Immature natural killer cell (primary cell): ENCODE measurements at regions not wholly inside any gene's neighbourhood (a gene's known extent, or its start where the extent isn't known, plus 50 kb on each side); places are given as distances from the start of the nearest gene placed in this dataset.
"Not testable (repeated sequence)": the region's sequence is repeated elsewhere in the genome, so short reads cannot be mapped to it uniquely, and the experiment has no call there.

Experiments used
- DNase-seq, 3 donors: peaks; one replicate each; pipeline ENCODE4 v3.0.0; 2022; ENCODE audit warnings: mixed read lengths in 1 of 3
- H3K27ac Mint-ChIP-seq, 6 donors: one replicate each; pipeline ENCODE4 v1.8.0; 2020; ENCODE audit warnings: mixed read lengths in 6 of 6, mild to moderate bottlenecking in 5 of 6, inconsistent platforms in 4 of 6, moderate library complexity in 3 of 6
- H3K27me3 Mint-ChIP-seq, 3 donors: one replicate each; pipeline ENCODE4 v1.8.0; 2020 to 2021; ENCODE audit warnings: low read depth in 3 of 3, mild to moderate bottlenecking in 3 of 3, mixed read lengths in 3 of 3, moderate library complexity in 3 of 3, inconsistent platforms in 1 of 3
- H3K36me3 Mint-ChIP-seq, 3 donors: one replicate each; pipeline ENCODE4 v1.8.0; 2020; ENCODE audit warnings: mixed read lengths in 3 of 3, inconsistent platforms in 2 of 3, mild to moderate bottlenecking in 2 of 3
- H3K4me1 Mint-ChIP-seq, 2 donors: one replicate each; pipeline ENCODE4 v1.8.0; 2020; ENCODE audit warnings: inconsistent platforms in 2 of 2, mild to moderate bottlenecking in 2 of 2, mixed read lengths in 2 of 2, moderate library complexity in 1 of 2
- H3K4me3 Mint-ChIP-seq, 5 donors: one replicate each; pipeline ENCODE4 v1.8.0; 2020; ENCODE audit warnings: mild to moderate bottlenecking in 5 of 5, mixed read lengths in 5 of 5, inconsistent platforms in 3 of 5, moderate library complexity in 3 of 5
- H3K9me3 Mint-ChIP-seq, 6 donors: one replicate each; pipeline ENCODE4 v1.8.0; 2020; ENCODE audit warnings: mild to moderate bottlenecking in 6 of 6, mixed read lengths in 6 of 6, inconsistent platforms in 4 of 6, moderate library complexity in 3 of 6

GRCh38 chr11:121358760-121359159, 66.2 kb downstream of the SC5D start:
- H3K4me3 Mint-ChIP-seq, result no peak overlapping the region
- no peak overlapping the region for H3K27ac Mint-ChIP-seq
- no peak for DNase-seq
- H3K36me3 Mint-ChIP-seq, result no peaks in the 10 kb centered on the region
- H3K9me3 Mint-ChIP-seq, result no peaks in the 10 kb centered on the region
- H3K27me3 Mint-ChIP-seq, result peaks cover 0 to 2% (median 0%) of the 10 kb centered on the region in 3 donors
- H3K4me1 Mint-ChIP-seq, result no peaks in the 10 kb centered on the region

- no peak for DNase-seq
- Mint-ChIP-seq H3K27ac (no peak overlapping the region), H3K27me3 (peaks cover 0 to 2% (median 0%) of the 10 kb centered on the region in 3 donors), H3K4me1 (no peaks in the 10 kb centered on the region), H3K9me3 (no peaks in the 10 kb centered on the region), H3K4me3 (no peak overlapping the region), H3K36me3 (no peaks in the 10 kb centered on the region)
These were observed 67.0 kb downstream of the SC5D start for GRCh38 chr11:121359591-121359990.

GRCh38 chr11:121362955-121363354, 70.4 kb downstream of the SC5D start:
- H3K27me3 Mint-ChIP-seq, H3K36me3 Mint-ChIP-seq, H3K9me3 Mint-ChIP-seq, DNase-seq, H3K4me3 Mint-ChIP-seq, H3K27ac Mint-ChIP-seq: not testable (repeated sequence)
- H3K4me1 Mint-ChIP-seq, result peaks cover 12 to 14% of the 10 kb centered on the region in 2 donors

GRCh38 chr11:121365304-121365703, 72.7 kb downstream of the SC5D start:
- DNase-seq, result no peak
- no peak overlapping the region for H3K4me3 Mint-ChIP-seq
- peaks cover 13 to 19% of the 10 kb centered on the region in 2 donors for H3K4me1 Mint-ChIP-seq
- H3K27me3 Mint-ChIP-seq, result no peaks in the 10 kb centered on the region
- no peaks in the 10 kb centered on the region for H3K9me3 Mint-ChIP-seq
- no peaks in the 10 kb centered on the region for H3K36me3 Mint-ChIP-seq
- H3K27ac Mint-ChIP-seq, result no peak overlapping the region

- DNase-seq, result no peak
- no peak overlapping the region for H3K4me3 Mint-ChIP-seq
- H3K4me1 Mint-ChIP-seq, result peaks cover 13 to 19% of the 10 kb centered on the region in 2 donors
- no peak overlapping the region for H3K27ac Mint-ChIP-seq
- no peaks in the 10 kb centered on the region for H3K36me3 Mint-ChIP-seq
- no peaks in the 10 kb centered on the region for H3K9me3 Mint-ChIP-seq
- H3K27me3 Mint-ChIP-seq, result peaks cover 0 to 3% (median 0%) of the 10 kb centered on the region in 3 donors
These were observed 73.5 kb downstream of the SC5D start for GRCh38 chr11:121366038-121366437.

GRCh38 chr11:121367001-121367843, 74.7 kb downstream of the SC5D start:
- Mint-ChIP-seq H3K9me3 (no peaks in the 10 kb centered on the region), H3K27me3 (peaks cover 0 to 3% (median 0%) of the 10 kb centered on the region in 3 donors), H3K27ac (peak overlapping the region; percentile 68 to 90 (median 86)), H3K4me3 (peak overlapping the region; percentile 16 to 78 (median 75)), H3K36me3 (no peaks in the 10 kb centered on the region), H3K4me1 (peaks cover 13 to 19% of the 10 kb centered on the region in 2 donors)
- DNase-seq, result peak; percentile 47 to 54 (median 53)

- Mint-ChIP-seq H3K4me3 (peak overlapping the region in 4 of 5 donors; percentile 26 to 77 (median 67)), H3K36me3 (no peaks in the 10 kb centered on the region), H3K4me1 (peaks cover 13 to 21% of the 10 kb centered on the region in 2 donors), H3K9me3 (no peaks in the 10 kb centered on the region), H3K27me3 (peaks cover 0 to 3% (median 0%) of the 10 kb centered on the region in 3 donors), H3K27ac (peak overlapping the region; percentile 68 to 90 (median 80))
- no peak for DNase-seq
These were observed 75.3 kb downstream of the SC5D start for GRCh38 chr11:121367844-121368225.

GRCh38 chr11:121368364-121369240, 76.0 kb downstream of the SC5D start:
- DNase-seq, result no peak
- peaks cover 13 to 26% of the 10 kb centered on the region in 2 donors for H3K4me1 Mint-ChIP-seq
- no peaks in the 10 kb centered on the region for H3K9me3 Mint-ChIP-seq
- H3K27ac Mint-ChIP-seq, result peak overlapping the region in 1 of 6 donors; percentile 61
- no peaks in the 10 kb centered on the region for H3K36me3 Mint-ChIP-seq
- H3K27me3 Mint-ChIP-seq, result peaks cover 0 to 3% (median 0%) of the 10 kb centered on the region in 3 donors
- H3K4me3 Mint-ChIP-seq, result peak overlapping the region in 1 of 5 donors; percentile 5

GRCh38 chr11:121369366-121369765, 76.8 kb downstream of the SC5D start:
- no peak overlapping the region for H3K4me3 Mint-ChIP-seq
- H3K9me3 Mint-ChIP-seq, result no peaks in the 10 kb centered on the region
- H3K27ac Mint-ChIP-seq, result no peak overlapping the region

GRCh38 chr11:121372028-121372427, 79.5 kb downstream of the SC5D start:
- peaks cover 0 to 3% (median 0%) of the 10 kb centered on the region in 3 donors for H3K27me3 Mint-ChIP-seq
- H3K4me1 Mint-ChIP-seq, result peaks cover 11 to 22% of the 10 kb centered on the region in 2 donors
- H3K36me3 Mint-ChIP-seq, result no peaks in the 10 kb centered on the region
- H3K4me3 Mint-ChIP-seq, result no peak overlapping the region
- no peaks in the 10 kb centered on the region for H3K9me3 Mint-ChIP-seq
- no peak for DNase-seq
- no peak overlapping the region for H3K27ac Mint-ChIP-seq

More at GRCh38 chr11:121369366-121369765, 76.8 kb downstream of the SC5D start:
- Mint-ChIP-seq H3K36me3 (no peaks in the 10 kb centered on the region), H3K4me1 (peaks cover 13 to 26% of the 10 kb centered on the region in 2 donors), H3K27me3 (peaks cover 0 to 3% (median 0%) of the 10 kb centered on the region in 3 donors)
- DNase-seq, result no peak

- Mint-ChIP-seq H3K9me3 (no peaks in the 10 kb centered on the region), H3K27me3 (peaks cover 0 to 3% (median 0%) of the 10 kb centered on the region in 3 donors), H3K36me3 (no peaks in the 10 kb centered on the region), H3K4me3 (no peak overlapping the region), H3K27ac (no peak overlapping the region), H3K4me1 (peaks cover 6 to 19% of the 10 kb centered on the region in 2 donors)
- peak in 1 of 3 donors; percentile 8 for DNase-seq
These were observed 79.3 kb upstream of the SORL1 start for GRCh38 chr11:121372671-121373429.

GRCh38 chr11:121374286-121374985, 77.7 kb upstream of the SORL1 start:
- Mint-ChIP-seq H3K4me1 (peaks cover 7 to 17% of the 10 kb centered on the region in 2 donors), H3K36me3 (no peaks in the 10 kb centered on the region), H3K9me3 (no peaks in the 10 kb centered on the region), H3K27ac (no peak overlapping the region), H3K27me3 (peaks cover 0 to 3% (median 1%) of the 10 kb centered on the region in 3 donors), H3K4me3 (no peak overlapping the region)
- DNase-seq, result no peak

GRCh38 chr11:121376130-121376529, 76.0 kb upstream of the SORL1 start:
- no peak overlapping the region for H3K27ac Mint-ChIP-seq

More at GRCh38 chr11:121376130-121376529, 76.0 kb upstream of the SORL1 start:
- DNase-seq, result no peak
- Mint-ChIP-seq H3K4me3 (no peak overlapping the region), H3K36me3 (no peaks in the 10 kb centered on the region), H3K4me1 (peaks cover 7 to 17% of the 10 kb centered on the region in 2 donors), H3K27me3 (peaks cover 0 to 1% (median 0%) of the 10 kb centered on the region in 3 donors), H3K9me3 (no peaks in the 10 kb centered on the region)
